IMR-90 (cell line): ENCODE measurements at regions not wholly inside any gene's neighbourhood (a gene's known extent, or its start where the extent isn't known, plus 50 kb on each side); places are given as distances from the start of the nearest gene placed in this dataset.

Experiments used
- ATAC-seq: fragments of 200-7000 bp; cut with Tn5 transposase; 2 replicates; pipeline ENCODE4 v1.9.1; 2020; ENCODE audit warnings: low read depth, mild to moderate bottlenecking, moderate library complexity
- BruUV-seq: library from RNA; stranded (reverse); fragments of 400-500 nt; replicated peaks from 2 replicates; lab custom pipeline; 2021; lab: Mats Ljungman, UMichigan
- CTCF ChIA-PET: fragments of 300-600 bp; formaldehyde crosslinking; extraction: SDS; loops from one replicate; lab custom pipeline; 2021; ENCODE audit warnings: antibody characterized with exemption; lab: Yijun Ruan, JAX
- POLR2A ChIA-PET: fragments of 300-600 bp; sonication (Branson Sonifier 250); formaldehyde crosslinking; loops from one replicate; lab custom pipeline; 2022; ENCODE audit warnings: antibody characterized with exemption; ENCODE audit not compliant: unreplicated experiment; lab: Charles Lee
- DNase-seq: peaks from one replicate; pipeline ENCODE4 v3.0.0; 2013
- H2AFZ ChIP-seq: replicated peaks from 2 replicates; pipeline ENCODE3; 2013; ENCODE audit warnings: low read length, mild to moderate bottlenecking; ENCODE audit not compliant: poor library complexity
- H2AK5ac ChIP-seq: 2 replicates; pipeline ENCODE4 v1.6.1; 2013; ENCODE audit warnings: low read depth, low read length, inconsistent platforms
- H2AK9ac ChIP-seq: replicated peaks from 2 replicates; pipeline ENCODE3; 2013; ENCODE audit warnings: mild to moderate bottlenecking, low read depth, low read length, moderate library complexity; ENCODE audit not compliant: poor library complexity
- H2BK120ac ChIP-seq: 2 replicates; pipeline ENCODE4 v1.6.1; 2013; ENCODE audit warnings: low read depth, low read length, inconsistent platforms
- H2BK15ac ChIP-seq: 3 replicates; pipeline ENCODE4 v1.6.1; 2013; ENCODE audit warnings: low read depth, low read length, inconsistent platforms
- H2BK20ac ChIP-seq: 2 replicates; pipeline ENCODE4 v1.6.1; 2013; ENCODE audit warnings: low read depth, mild to moderate bottlenecking, inconsistent platforms, low read length, moderate library complexity
- H2BK5ac ChIP-seq: 2 replicates; pipeline ENCODE4 v1.6.1; 2013; ENCODE audit warnings: mild to moderate bottlenecking, low read depth, low read length, inconsistent platforms; ENCODE audit not compliant: poor library complexity, severe bottlenecking
- H3K14ac ChIP-seq: replicated peaks from 2 replicates; pipeline ENCODE4 v1.6.1; 2013; ENCODE audit warnings: low read depth, low read length, inconsistent platforms
- H3K18ac ChIP-seq: 2 replicates; pipeline ENCODE4 v1.6.1; 2013; ENCODE audit warnings: low read depth, low read length, control low read depth
- H3K23ac ChIP-seq: 2 replicates; pipeline ENCODE4 v1.6.1; 2013; ENCODE audit warnings: low read depth, low read length, inconsistent platforms
- H3K27ac ChIP-seq: 2 replicates; pipeline ENCODE4 v1.5.1; 2013; ENCODE audit warnings: mild to moderate bottlenecking, control low read depth, low read length; ENCODE audit not compliant: insufficient read depth
- H3K27me3 ChIP-seq: 2 replicates; pipeline ENCODE4 v1.6.1; 2013; ENCODE audit warnings: low read length; ENCODE audit not compliant: control insufficient read depth, insufficient read depth
- H3K36me3 ChIP-seq: 2 replicates; pipeline ENCODE4 v1.6.1; 2013; ENCODE audit warnings: low read length, mixed read lengths; ENCODE audit not compliant: control insufficient read depth, insufficient read depth
- H3K4ac ChIP-seq: 2 replicates; pipeline ENCODE4 v1.6.1; 2013; ENCODE audit warnings: low read depth, low read length, inconsistent platforms
- H3K4me1 ChIP-seq: 2 replicates; pipeline ENCODE4 v1.6.1; 2013; ENCODE audit warnings: low read length, mixed read lengths; ENCODE audit not compliant: control insufficient read depth, insufficient read depth
- H3K4me2 ChIP-seq: 2 replicates; pipeline ENCODE4 v1.6.1; 2013; ENCODE audit warnings: low read depth, mild to moderate bottlenecking, control low read depth, low read length, moderate library complexity
- H3K4me3 ChIP-seq: 2 replicates; pipeline ENCODE4 v1.5.1; 2013; ENCODE audit warnings: low read depth, mild to moderate bottlenecking, control low read depth, low read length, moderate library complexity; ENCODE audit not compliant: insufficient read depth
- H3K56ac ChIP-seq: 2 replicates; pipeline ENCODE4 v1.6.1; 2013; ENCODE audit warnings: low read length, inconsistent platforms; ENCODE audit not compliant: insufficient read depth; ENCODE audit errors: extremely low read depth
- H3K79me1 ChIP-seq, 2 experiments: 2 replicates each; pipeline ENCODE4 v1.6.1; 2013; ENCODE audit warnings: low read length in 2 of 2, inconsistent platforms in 1 of 2, low read depth in 1 of 2
- H3K9ac ChIP-seq: 2 replicates; pipeline ENCODE4 v1.6.1; 2013; ENCODE audit warnings: low read depth, low read length, control low read depth
- H3K9me1 ChIP-seq: 2 replicates; pipeline ENCODE4 v1.6.1; 2013; ENCODE audit warnings: low read length, inconsistent platforms; ENCODE audit not compliant: insufficient read depth
- H3K9me3 ChIP-seq: 2 replicates; pipeline ENCODE4 v1.6.1; 2013; ENCODE audit warnings: low read length; ENCODE audit not compliant: control insufficient read depth, insufficient read depth
- H4K20me1 ChIP-seq: 2 replicates; pipeline ENCODE4 v1.6.1; 2013; ENCODE audit warnings: low read length, inconsistent platforms; ENCODE audit not compliant: insufficient read depth
- H4K5ac ChIP-seq: 2 replicates; pipeline ENCODE4 v1.6.1; 2013; ENCODE audit warnings: mild to moderate bottlenecking, low read depth, low read length, control low read depth
- H4K8ac ChIP-seq, 2 experiments: 2 replicates each; pipeline ENCODE4 v1.6.1; 2013; ENCODE audit warnings: low read depth in 2 of 2, low read length in 2 of 2, control low read depth in 1 of 2, inconsistent platforms in 1 of 2
- H4K91ac ChIP-seq: 2 replicates; pipeline ENCODE4 v1.6.1; 2013; ENCODE audit warnings: low read depth, low read length, inconsistent platforms; ENCODE audit not compliant: insufficient read depth
- CEBPB ChIP-seq: IDR thresholded peaks from 2 replicates; pipeline ENCODE4 v1.6.1; 2012; ENCODE audit warnings: low read depth, low read length, improper control_type of control experiment
- CHD1 ChIP-seq: IDR thresholded peaks from 2 replicates; pipeline ENCODE4 v1.6.1; 2012; ENCODE audit warnings: low read depth, low read length, improper control_type of control experiment
- MXI1 ChIP-seq: IDR thresholded peaks from 2 replicates; pipeline ENCODE4 v1.6.1; 2012; ENCODE audit warnings: low read depth, mild to moderate bottlenecking, low read length, moderate library complexity, borderline replicate concordance
- WGBS, 2 experiments: methylation state at CpG; one replicate each; pipeline versions ENCODE4 v1.1.5 to v1.1.7; 2013; ENCODE audit warnings: missing lambda C conversion rate in 2 of 2; ENCODE audit not compliant: insufficient read length in 1 of 2; ENCODE audit errors: extremely low coverage in 2 of 2; 5-methylcytosine and 5-hydroxymethylcytosine counted together
- dilution Hi-C: fragments of 300-500 bp; cut with HindIII; formaldehyde crosslinking; loops from one replicate; pipeline ENCODE4 v1.14.3; 2018; ENCODE audit warnings: low sequenced_read_pairs; ENCODE audit not compliant: unreplicated experiment
- in situ Hi-C: fragments of 300-500 bp; cut with MboI; formaldehyde crosslinking; loops from 3 replicates; pipeline ENCODE4 v1.14.3; 2019; ENCODE audit warnings: low sequenced_read_pairs, inconsistent platforms, mixed read lengths
- intact Hi-C: fragments of 100-400 bp; cut with micrococcal nuclease; formaldehyde crosslinking; loops from 2 replicates; pipeline ENCODE4 v1.10.0; 2022

GRCh38 chr1:96360036-96360795, 361.4 kb upstream of the PTBP2 start:
- peak overlapping the region; percentile 68; the same call in 1 of the 2 replicates for H2BK120ac ChIP-seq
- H3K4ac ChIP-seq, result peak overlapping the region; percentile 19; the same call in 1 of the 2 replicates
- peaks cover 21% of the 10 kb centered on the region for H3K4me1 ChIP-seq
- H4K8ac ChIP-seq, result peak overlapping the region in 1 of 2 experiments; percentile 39; a peak in 2 of 4 replicates
- dilution Hi-C loops, result no loop called here
- H3K9me3 ChIP-seq, result no peaks in the 10 kb centered on the region
- no peak overlapping the region for H3K27ac ChIP-seq
- no peak overlapping the region for H3K4me2 ChIP-seq
- ChIA-PET CTCF (no interaction called here), POLR2A (no interaction called here)
- TF ChIP-seq CEBPB (peak; percentile 61; the same call in 1 of the 2 replicates), CHD1 (no peak), MXI1 (no peak)
- no peaks in the 10 kb centered on the region for H3K79me1 ChIP-seq
- no peaks in the 10 kb centered on the region for H3K36me3 ChIP-seq
- no peak overlapping the region for H4K5ac ChIP-seq
- H3K56ac ChIP-seq, result no peak overlapping the region
- H3K18ac ChIP-seq, result no peak overlapping the region; the same call in 1 of the 2 replicates
- H2BK15ac ChIP-seq, result no peak overlapping the region; the same call in 2 of the 3 replicates
- no CpG with 5 or more reads among the region's 1 CpG for WGBS, 2 experiments
- H2AK5ac ChIP-seq, result peak overlapping the region; percentile 76; the same call in 1 of the 2 replicates
- H3K27me3 ChIP-seq, result no peaks in the 10 kb centered on the region
- no peak overlapping the region for H3K4me3 ChIP-seq
- H2AK9ac ChIP-seq, result no peak overlapping the region
- H3K9ac ChIP-seq, result no peak overlapping the region
- H4K20me1 ChIP-seq, result no peaks in the 10 kb centered on the region
- intact Hi-C loops, result loop anchor here (5.0 kb wide), 2 partner anchors 123 to 177 kb away; no protein-coding TSS in a partner anchor
- H4K91ac ChIP-seq, result peak overlapping the region; percentile 10; the same call in 1 of the 2 replicates
- H2AFZ ChIP-seq, result no peak overlapping the region
- H3K14ac ChIP-seq, result peak overlapping the region; percentile 78
- peak; percentile 40 for ATAC-seq
- DNase-seq, result peak; percentile 64
- in situ Hi-C loops, result no loop called here
- no TSS peak for BruUV-seq
- peak overlapping the region; percentile 36; the same call in 1 of the 2 replicates for H3K23ac ChIP-seq
- no peak overlapping the region for H2BK5ac ChIP-seq
- H2BK20ac ChIP-seq, result peak overlapping the region; percentile 80
- H3K9me1 ChIP-seq, result no peaks in the 10 kb centered on the region
